Breast epithelium (tissue), 3 donors: ENCODE measurements at regions not wholly inside any gene's neighbourhood (a gene's known extent, or its start where the extent isn't known, plus 50 kb on each side); places are given as distances from the start of the nearest gene placed in this dataset.

ENCODE experiments used
- CTCF ChIP-seq, 3 donors: fragments of 450-650 bp; IDR thresholded peaks; one replicate each; pipeline ENCODE4 v1.5.1; 2016 to 2017; ENCODE audit warnings: antibody characterized with exemption in 3 of 3, mild to moderate bottlenecking in 3 of 3, moderate library complexity in 3 of 3
- POLR2A ChIP-seq: fragments of 450-650 bp; IDR thresholded peaks from one replicate; pipeline ENCODE4 v1.6.1; 2016; ENCODE audit warnings: antibody characterized with exemption, mild to moderate bottlenecking, moderate library complexity
- POLR2AphosphoS5 ChIP-seq, 3 donors: sonication (generic); formaldehyde crosslinking; IDR thresholded peaks; one replicate each; pipeline ENCODE4 v1.6.1; 2017; ENCODE audit warnings: antibody characterized with exemption in 3 of 3

GRCh38 chr5:56447656-56448055, 214.5 kb upstream of the ANKRD55 start:
- TF ChIP-seq CTCF (IDR thresholded peaks at IDR 0.05) (no peak), POLR2A (no peak), POLR2AphosphoS5 (IDR thresholded peaks at IDR 0.05) (no peak)
